HEK293 (cell line): ENCODE measurements at regions not wholly inside any gene's neighbourhood (a gene's known extent, or its start where the extent isn't known, plus 50 kb on each side); places are given as distances from the start of the nearest gene placed in this dataset.

Source experiments
- CTCF ChIA-PET: fragments of 350-600 bp; formaldehyde crosslinking; extraction: SDS; loops from one replicate; lab custom pipeline; 2021; ENCODE audit warnings: antibody characterized with exemption; lab: Yijun Ruan, JAX
- POLR2A ChIA-PET: fragments of 300-600 bp; formaldehyde crosslinking; extraction: SDS; loops from one replicate; lab custom pipeline; 2020; ENCODE audit warnings: antibody characterized with exemption, inconsistent platforms; lab: Yijun Ruan, JAX
- H3K27ac ChIP-seq: fragments of 200-500 bp; sonication (Bioruptor generic); 2 replicates; pipeline ENCODE4 v1.5.1; 2014; ENCODE audit warnings: low read depth, low read length, control low read depth, inconsistent platforms; ENCODE audit errors: extremely low read depth
- H3K36me3 ChIP-seq, 2 experiments: fragments of 200-500 bp in 1 of 2; sonication (Bioruptor generic) in 1 of 2; 1 replicate in 1 of 2; 2 replicates in 1 of 2; pipeline ENCODE4 v1.5.1; 2014 to 2017; ENCODE audit warnings: inconsistent platforms in 2 of 2, low read length in 2 of 2; ENCODE audit not compliant: control insufficient read depth in 2 of 2, insufficient read depth in 1 of 2
- H3K4me1 ChIP-seq: fragments of 200-500 bp; sonication (Bioruptor generic); 2 replicates; pipeline ENCODE4 v1.5.1; 2014; ENCODE audit warnings: mild to moderate bottlenecking, low read length, inconsistent platforms; ENCODE audit not compliant: control insufficient read depth, insufficient read depth
- H3K4me3 ChIP-seq: 2 replicates; pipeline ENCODE4 v1.5.1; 2011; ENCODE audit warnings: low read depth, mild to moderate bottlenecking, control low read depth, low read length, moderate library complexity
- H3K9me3 ChIP-seq: fragments of 200-500 bp; sonication (Bioruptor generic); 2 replicates; pipeline ENCODE4 v1.5.1; 2014; ENCODE audit warnings: low read depth, low read length, inconsistent platforms; ENCODE audit not compliant: control insufficient read depth, insufficient read depth
- BCL11B ChIP-seq: fragments of 450-650 bp; formaldehyde crosslinking; IDR thresholded peaks from 2 replicates; pipeline ENCODE4 v1.5.1; 2016; ENCODE audit warnings: low read depth, missing biosample characterization, missing genetic modification characterization
- INSM2 ChIP-seq: fragments of 450-650 bp; formaldehyde crosslinking; IDR thresholded peaks from 2 replicates; pipeline ENCODE4 v1.5.1; 2016; ENCODE audit warnings: missing biosample characterization, missing genetic modification characterization
- REPIN1 ChIP-seq: fragments of 450-650 bp; formaldehyde crosslinking; IDR thresholded peaks from 2 replicates; pipeline ENCODE4 v1.5.1; 2017; ENCODE audit warnings: missing biosample characterization, missing genetic modification characterization, low read depth
- REST ChIP-seq: fragments of 450-650 bp; formaldehyde crosslinking; IDR thresholded peaks from 2 replicates; pipeline ENCODE4 v1.5.1; 2016; ENCODE audit warnings: missing biosample characterization, missing genetic modification characterization
- SCRT1 ChIP-seq: fragments of 450-650 bp; formaldehyde crosslinking; IDR thresholded peaks from 2 replicates; pipeline ENCODE4 v1.5.1; 2016; ENCODE audit warnings: missing biosample characterization, missing genetic modification characterization, borderline replicate concordance
- SETDB1 ChIP-seq: IDR thresholded peaks from one replicate; pipeline ENCODE4 v1.6.1; 2017; ENCODE audit warnings: mild to moderate bottlenecking, low read length, moderate library complexity, mixed read lengths; ENCODE audit not compliant: insufficient read length
- ZNF132 ChIP-seq: fragments of 450-650 bp; formaldehyde crosslinking; IDR thresholded peaks from 2 replicates; pipeline ENCODE4 v1.5.1; 2017; ENCODE audit warnings: missing biosample characterization, missing genetic modification characterization, borderline replicate concordance
- ZNF518A ChIP-seq: fragments of 450-650 bp; formaldehyde crosslinking; conservative IDR thresholded peaks from 2 replicates; pipeline ENCODE4 v1.5.1; 2016; ENCODE audit warnings: low read depth, missing biosample characterization, missing genetic modification characterization
- ZNF521 ChIP-seq: fragments of 450-650 bp; formaldehyde crosslinking; IDR thresholded peaks from 2 replicates; pipeline ENCODE4 v1.5.1; 2017; ENCODE audit warnings: missing biosample characterization, mild to moderate bottlenecking, missing genetic modification characterization
- ZNF626 ChIP-seq: fragments of 450-650 bp; sonication (Bioruptor Pico); formaldehyde crosslinking; IDR thresholded peaks from 2 replicates; pipeline ENCODE4 v1.5.1; 2018; ENCODE audit warnings: missing biosample characterization, missing genetic modification characterization, inconsistent platforms
- ZNF701 ChIP-seq: fragments of 450-650 bp; formaldehyde crosslinking; IDR thresholded peaks from 2 replicates; pipeline ENCODE4 v1.5.1; 2016; ENCODE audit warnings: missing biosample characterization, missing genetic modification characterization
- ZNF776 ChIP-seq: fragments of 450-650 bp; formaldehyde crosslinking; IDR thresholded peaks from 2 replicates; pipeline ENCODE4 v1.5.0; 2017; ENCODE audit warnings: missing biosample characterization, missing genetic modification characterization, borderline replicate concordance
- ZNF830 ChIP-seq: fragments of 450-650 bp; IDR thresholded peaks from 2 replicates; pipeline ENCODE4 v1.5.0; 2018; ENCODE audit warnings: missing biosample characterization, missing genetic modification characterization, low read depth, mild to moderate bottlenecking, moderate library complexity
- TF ChIP-seq, protein P1 (sequence below): fragments of 450-650 bp; formaldehyde crosslinking; IDR thresholded peaks from 2 replicates; pipeline ENCODE4 v1.5.1; 2017; ENCODE audit warnings: missing biosample characterization, missing genetic modification characterization

- TF ChIP-seq SCRT1 (tag by site-specific recombination) (no peak), ZNF701 (tag by site-specific recombination) (no peak)
These were observed 162.7 kb upstream of the SALL3 start (continued) for GRCh38 chr18:78816916-78817315.

- ChIA-PET POLR2A (no interaction called here), CTCF (no interaction called here)
- Histone ChIP-seq H3K36me3 (no peaks in the 10 kb centered on the region), H3K27ac (no peak overlapping the region), H3K4me3 (no peak overlapping the region), H3K4me1 (no peaks in the 10 kb centered on the region), H3K9me3 (no peaks in the 10 kb centered on the region)
- TF ChIP-seq ZNF518A (tag by site-specific recombination): no peak
These were observed 161.1 kb upstream of the SALL3 start for GRCh38 chr18:78818495-78818894.

DNA sequence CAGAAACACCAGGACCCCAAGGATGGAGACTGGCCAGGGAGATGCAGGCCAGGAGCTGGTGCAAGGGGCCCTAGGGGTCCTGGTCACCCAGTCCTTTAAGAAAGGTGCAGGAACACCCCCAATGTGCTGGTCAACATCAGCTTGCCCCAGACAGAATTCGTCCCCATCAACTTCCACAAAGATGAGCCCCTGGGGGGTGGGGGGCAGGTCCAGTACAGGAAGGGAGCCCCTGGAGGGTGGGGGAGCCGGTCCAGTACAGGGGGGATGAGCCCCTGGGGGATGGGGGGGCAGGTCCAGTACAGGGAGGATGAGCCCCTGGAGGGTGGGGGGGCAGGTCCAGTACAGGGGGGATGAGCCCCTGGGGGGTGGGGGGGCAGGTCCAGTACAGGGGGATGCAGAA, 160.7 kb upstream of the SALL3 start:
- POLR2A ChIA-PET: interaction anchor here (0.7 kb wide), 1 partner anchor 10 kb away, joined by 4 read pairs; no protein-coding TSS in a partner anchor
- CTCF ChIA-PET: no interaction called here
- no peak for TF ChIP-seq ZNF830
- no peak for TF ChIP-seq BCL11B (tag by site-specific recombination)
- no peak for TF ChIP-seq INSM2 (tag by site-specific recombination)
- TF ChIP-seq ZNF626 (tag by site-specific recombination): no peak
- TF ChIP-seq REST (tag by site-specific recombination): no peak
- no peak for TF ChIP-seq ZNF776
- TF ChIP-seq ZNF521 (tag by site-specific recombination): no peak
- TF ChIP-seq REPIN1: no peak
- TF ChIP-seq SETDB1: no peak
- TF ChIP-seq ZNF132 (tag by site-specific recombination): no peak
- TF ChIP-seq ZNF518A (tag by site-specific recombination): no peak
- TF ChIP-seq, protein P1, sequence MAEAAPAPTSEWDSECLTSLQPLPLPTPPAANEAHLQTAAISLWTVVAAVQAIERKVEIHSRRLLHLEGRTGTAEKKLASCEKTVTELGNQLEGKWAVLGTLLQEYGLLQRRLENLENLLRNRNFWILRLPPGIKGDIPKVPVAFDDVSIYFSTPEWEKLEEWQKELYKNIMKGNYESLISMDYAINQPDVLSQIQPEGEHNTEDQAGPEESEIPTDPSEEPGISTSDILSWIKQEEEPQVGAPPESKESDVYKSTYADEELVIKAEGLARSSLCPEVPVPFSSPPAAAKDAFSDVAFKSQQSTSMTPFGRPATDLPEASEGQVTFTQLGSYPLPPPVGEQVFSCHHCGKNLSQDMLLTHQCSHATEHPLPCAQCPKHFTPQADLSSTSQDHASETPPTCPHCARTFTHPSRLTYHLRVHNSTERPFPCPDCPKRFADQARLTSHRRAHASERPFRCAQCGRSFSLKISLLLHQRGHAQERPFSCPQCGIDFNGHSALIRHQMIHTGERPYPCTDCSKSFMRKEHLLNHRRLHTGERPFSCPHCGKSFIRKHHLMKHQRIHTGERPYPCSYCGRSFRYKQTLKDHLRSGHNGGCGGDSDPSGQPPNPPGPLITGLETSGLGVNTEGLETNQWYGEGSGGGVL (tag by site-specific recombination): no peak

More for the DNA sequence above, 160.7 kb upstream of the SALL3 start:
- Histone ChIP-seq H3K27ac (no peak overlapping the region), H3K36me3 (no peaks in the 10 kb centered on the region), H3K4me3 (no peak overlapping the region), H3K4me1 (no peaks in the 10 kb centered on the region), H3K9me3 (no peaks in the 10 kb centered on the region)
